ENCODE measurements at regions not wholly inside any gene's neighbourhood (a gene's known extent, or its start where the extent isn't known, plus 50 kb on each side); places are given as distances from the start of the nearest gene placed in this dataset.
A peak's percentile ranks its signal among the peaks of the same experiment; 100 is the strongest.
"Not testable (repeated sequence)": the region's sequence is repeated elsewhere in the genome, so short reads cannot be mapped to it uniquely, and the experiment has no call there.

- in situ Hi-C loops (cut with HindIII; ENCODE audit: low pct_unique_long_range_greater_than_20kb, low sequenced_read_pairs): no loop called here
- no peak for DNase-seq (ENCODE audit: low read depth)
Observed at GRCh38 chr11:93032580-93032979, 63.1 kb downstream of the MTNR1B start.

- DNase-seq (ENCODE audit: low read depth): no peak
- in situ Hi-C loops (cut with HindIII; ENCODE audit: low pct_unique_long_range_greater_than_20kb, low sequenced_read_pairs): no loop called here
Observed at GRCh38 chr11:93033093-93033492, 63.6 kb downstream of the MTNR1B start.

- no peak for DNase-seq (ENCODE audit: low read depth)
- in situ Hi-C loops (cut with HindIII; ENCODE audit: low pct_unique_long_range_greater_than_20kb, low sequenced_read_pairs): no loop called here
Observed at GRCh38 chr11:93034031-93034722, 64.7 kb downstream of the MTNR1B start.

- DNase-seq (ENCODE audit: low read depth): no peak
- in situ Hi-C loops (cut with HindIII; ENCODE audit: low pct_unique_long_range_greater_than_20kb, low sequenced_read_pairs): no loop called here
Observed at GRCh38 chr11:93034723-93035039, 65.2 kb downstream of the MTNR1B start.

- DNase-seq (ENCODE audit: low read depth): no peak
- in situ Hi-C loops (cut with HindIII; ENCODE audit: low pct_unique_long_range_greater_than_20kb, low sequenced_read_pairs): no loop called here
Observed at GRCh38 chr11:93038521-93038920, 69.1 kb downstream of the MTNR1B start.

GRCh38 chr11:93039531-93040240, 70.2 kb downstream of the MTNR1B start:
- in situ Hi-C loops (cut with HindIII; ENCODE audit: low pct_unique_long_range_greater_than_20kb, low sequenced_read_pairs): no loop called here
- DNase-seq (ENCODE audit: low read depth): no peak

GRCh38 chr11:93041682-93042081, 72.2 kb downstream of the MTNR1B start:
- in situ Hi-C loops (cut with HindIII; ENCODE audit: low pct_unique_long_range_greater_than_20kb, low sequenced_read_pairs): no loop called here
- no peak for DNase-seq (ENCODE audit: low read depth)

- in situ Hi-C loops (cut with HindIII; ENCODE audit: low pct_unique_long_range_greater_than_20kb, low sequenced_read_pairs); DNase-seq (ENCODE audit: low read depth): not testable (repeated sequence)
Observed at GRCh38 chr11:93043186-93043585, 73.7 kb downstream of the MTNR1B start.

- in situ Hi-C loops (cut with HindIII; ENCODE audit: low pct_unique_long_range_greater_than_20kb, low sequenced_read_pairs): no loop called here
- no peak for DNase-seq (ENCODE audit: low read depth)
Observed at GRCh38 chr11:93049740-93050139, 80.3 kb downstream of the MTNR1B start.

GRCh38 chr11:93051186-93051585, 81.7 kb downstream of the MTNR1B start:
- in situ Hi-C loops (cut with HindIII; ENCODE audit: low pct_unique_long_range_greater_than_20kb, low sequenced_read_pairs): no loop called here
- no peak for DNase-seq (ENCODE audit: low read depth)

GRCh38 chr11:93053864-93054263, 84.4 kb downstream of the MTNR1B start:
- in situ Hi-C loops (cut with HindIII; ENCODE audit: low pct_unique_long_range_greater_than_20kb, low sequenced_read_pairs): no loop called here
- DNase-seq (ENCODE audit: low read depth): no peak

GRCh38 chr11:93054279-93054678, 84.8 kb downstream of the MTNR1B start:
- DNase-seq (ENCODE audit: low read depth): no peak
- in situ Hi-C loops (cut with HindIII; ENCODE audit: low pct_unique_long_range_greater_than_20kb, low sequenced_read_pairs): no loop called here

GRCh38 chr11:93054881-93055280, 85.4 kb downstream of the MTNR1B start:
- DNase-seq (ENCODE audit: low read depth): peak; percentile 94
- in situ Hi-C loops (cut with HindIII; ENCODE audit: low pct_unique_long_range_greater_than_20kb, low sequenced_read_pairs): no loop called here

GRCh38 chr11:93059117-93059957, 89.9 kb downstream of the MTNR1B start:
- peak; percentile 72 for DNase-seq (ENCODE audit: low read depth)
- in situ Hi-C loops (cut with HindIII; ENCODE audit: low pct_unique_long_range_greater_than_20kb, low sequenced_read_pairs): no loop called here

GRCh38 chr11:93063086-93063485, 93.6 kb downstream of the MTNR1B start:
- DNase-seq (ENCODE audit: low read depth): peak; percentile 85
- in situ Hi-C loops (cut with HindIII; ENCODE audit: low pct_unique_long_range_greater_than_20kb, low sequenced_read_pairs): no loop called here

- in situ Hi-C loops (cut with HindIII; ENCODE audit: low pct_unique_long_range_greater_than_20kb, low sequenced_read_pairs): not testable (repeated sequence)
- DNase-seq (ENCODE audit: low read depth): peak; percentile 46
Observed at GRCh38 chr11:93065074-93065674, 95.7 kb downstream of the MTNR1B start.

- DNase-seq (ENCODE audit: low read depth): no peak
- in situ Hi-C loops (cut with HindIII; ENCODE audit: low pct_unique_long_range_greater_than_20kb, low sequenced_read_pairs): no loop called here
Observed at GRCh38 chr11:93067881-93068390, 98.5 kb downstream of the MTNR1B start.

GRCh38 chr11:93072229-93072914, 102.9 kb downstream of the MTNR1B start:
- DNase-seq (ENCODE audit: low read depth): no peak
- in situ Hi-C loops (cut with HindIII; ENCODE audit: low pct_unique_long_range_greater_than_20kb, low sequenced_read_pairs): no loop called here

Data from Caki2 (cell line).